Neural cell (in vitro differentiated cells): ENCODE measurements at regions not wholly inside any gene's neighbourhood (a gene's known extent, or its start where the extent isn't known, plus 50 kb on each side); places are given as distances from the start of the nearest gene placed in this dataset.

ENCODE experiments used
- H2AFZ ChIP-seq: fragments of 200-600, 300-800 bp; sonication (generic), shearing (Covaris generic); 2 replicates; pipeline ENCODE4 v1.6.0; 2014; ENCODE audit warnings: low read depth, mild to moderate bottlenecking, antibody characterized with exemption, low read length, moderate library complexity
- H3F3A ChIP-seq: fragments of 200-600 bp; shearing (Covaris generic); 2 replicates; pipeline ENCODE4 v1.6.1; 2016; ENCODE audit warnings: mild to moderate bottlenecking, moderate library complexity, mixed read lengths, antibody characterized with exemption, low read length; ENCODE audit not compliant: insufficient read depth, poor library complexity, severe bottlenecking
- H3K27ac ChIP-seq: fragments of 200-600, 300-800 bp; sonication (generic), shearing (Covaris generic); 2 replicates; pipeline ENCODE4 v1.5.1; 2014; ENCODE audit warnings: mild to moderate bottlenecking, low read length, moderate library complexity
- H3K27me3 ChIP-seq: fragments of 300-800, 200-600 bp; sonication (generic), shearing (Covaris generic); 2 replicates; pipeline ENCODE4 v1.6.0; 2014; ENCODE audit warnings: mild to moderate bottlenecking, low read depth, low read length, moderate library complexity; ENCODE audit not compliant: insufficient read depth
- H3K36me3 ChIP-seq: fragments of 300-800, 200-600 bp; sonication (generic), shearing (Covaris generic); 2 replicates; pipeline ENCODE4 v1.5.1; 2014; ENCODE audit warnings: mild to moderate bottlenecking, antibody characterized with exemption, low read length, moderate library complexity; ENCODE audit not compliant: insufficient read depth
- H3K4me2 ChIP-seq: fragments of 300-800, 200-600 bp; sonication (generic), shearing (Covaris generic); 2 replicates; pipeline ENCODE4 v1.6.0; 2014; ENCODE audit warnings: mild to moderate bottlenecking, low read length
- H3K4me3 ChIP-seq: fragments of 300-800, 200-600 bp; sonication (generic), shearing (Covaris generic); 2 replicates; pipeline ENCODE4 v1.5.1; 2014; ENCODE audit warnings: mild to moderate bottlenecking, low read length, moderate library complexity
- H3K79me2 ChIP-seq: fragments of 200-600 bp; shearing (Covaris generic); replicated peaks from 2 replicates; pipeline ENCODE4 v1.6.0; 2014; ENCODE audit warnings: mild to moderate bottlenecking, low read length, moderate library complexity; ENCODE audit not compliant: insufficient read depth
- H3K9ac ChIP-seq: fragments of 300-800, 200-600 bp; sonication (generic), shearing (Covaris generic); 2 replicates; pipeline ENCODE4 v1.6.1; 2016; ENCODE audit warnings: mild to moderate bottlenecking, low read length, mixed read lengths
- H3K9me2 ChIP-seq: fragments of 200-600 bp; shearing (Covaris generic); 2 replicates; pipeline ENCODE4 v1.6.1; 2016; ENCODE audit warnings: mild to moderate bottlenecking, low read length, mixed read lengths; ENCODE audit not compliant: insufficient read depth
- H3K9me3 ChIP-seq: fragments of 200-600, 300-800 bp; sonication (generic), shearing (Covaris generic); 2 replicates; pipeline ENCODE4 v1.6.1; 2016; ENCODE audit warnings: mild to moderate bottlenecking, mixed run types, low read length, moderate library complexity, mixed read lengths
- H4K20me1 ChIP-seq: fragments of 200-600 bp; shearing (Covaris generic); 2 replicates; pipeline ENCODE4 v1.6.1; 2016; ENCODE audit warnings: mild to moderate bottlenecking, mixed run types; ENCODE audit not compliant: insufficient read depth
- CTCF ChIP-seq: fragments of 450-650 bp; IDR thresholded peaks from 2 replicates; pipeline ENCODE4 v1.5.1; 2014; ENCODE audit warnings: antibody characterized with exemption, mild to moderate bottlenecking, moderate library complexity; ENCODE audit not compliant: poor library complexity, severe bottlenecking
- EP300 ChIP-seq: fragments of 450-650 bp; conservative IDR thresholded peaks from 2 replicates; pipeline ENCODE4 v1.6.1; 2014; ENCODE audit warnings: antibody characterized with exemption, mild to moderate bottlenecking, moderate library complexity; ENCODE audit not compliant: poor library complexity, severe bottlenecking
- EZH2 ChIP-seq: fragments of 200-600, 300-800 bp; shearing (Covaris generic), sonication (generic); IDR thresholded peaks from 2 replicates; pipeline ENCODE4 v1.6.1; 2014; ENCODE audit warnings: antibody characterized with exemption, low read length, borderline replicate concordance, mild to moderate bottlenecking; ENCODE audit not compliant: insufficient read depth, poor library complexity, severe bottlenecking
- MXI1 ChIP-seq: fragments of 450-650 bp; conservative IDR thresholded peaks from 2 replicates; pipeline ENCODE4 v1.6.1; 2014; ENCODE audit warnings: antibody characterized with exemption, mild to moderate bottlenecking; ENCODE audit not compliant: poor library complexity, severe bottlenecking
- POLR2AphosphoS5 ChIP-seq: IDR thresholded peaks from 2 replicates; pipeline ENCODE4 v1.6.1; 2012
- REST ChIP-seq: IDR thresholded peaks from 2 replicates; pipeline ENCODE4 v1.6.1; 2012; ENCODE audit warnings: borderline replicate concordance
- SMC3 ChIP-seq: fragments of 450-650 bp; conservative IDR thresholded peaks from 2 replicates; pipeline ENCODE4 v1.6.1; 2014; ENCODE audit warnings: antibody characterized with exemption, mild to moderate bottlenecking, moderate library complexity; ENCODE audit not compliant: poor library complexity
- TAF1 ChIP-seq: IDR thresholded peaks from 2 replicates; pipeline ENCODE4 v1.6.1; 2012; ENCODE audit warnings: low read depth

GRCh38 chr1:37284053-37284452 lies 190.3 kb upstream of the ZC3H12A start:
- H2AFZ ChIP-seq: no peak overlapping the region

GRCh38 chr1:37286881-37287280 lies 187.5 kb upstream of the ZC3H12A start:
- H3K4me3 ChIP-seq: no peak overlapping the region
- H3K9ac ChIP-seq: no peak overlapping the region
- no peak overlapping the region for H2AFZ ChIP-seq

More at GRCh38 chr1:37284053-37284452, 190.3 kb upstream of the ZC3H12A start:
- TF ChIP-seq TAF1 (no peak), POLR2AphosphoS5 (no peak), CTCF (no peak), SMC3 (no peak), EZH2 (no peak), MXI1 (no peak), REST (no peak)
- H4K20me1 ChIP-seq: no peaks in the 10 kb centered on the region
- H3K9me3 ChIP-seq: no peaks in the 10 kb centered on the region
- H3K36me3 ChIP-seq: no peaks in the 10 kb centered on the region
- H3K4me2 ChIP-seq: no peak overlapping the region
- H3K27ac ChIP-seq: no peak overlapping the region
- no peaks in the 10 kb centered on the region for H3K79me2 ChIP-seq
- H3K9ac ChIP-seq: no peak overlapping the region
- H3F3A ChIP-seq: no peaks in the 10 kb centered on the region
- H3K4me3 ChIP-seq: no peak overlapping the region
- no peaks in the 10 kb centered on the region for H3K9me2 ChIP-seq
- H3K27me3 ChIP-seq: peaks cover 4% of the 10 kb centered on the region

GRCh38 chr1:37288900-37289299 lies 185.5 kb upstream of the ZC3H12A start:
- Histone ChIP-seq H3K27me3 (peaks cover 4% of the 10 kb centered on the region), H3K9me3 (no peaks in the 10 kb centered on the region), H2AFZ (no peak overlapping the region), H3K9me2 (no peaks in the 10 kb centered on the region), H3F3A (no peaks in the 10 kb centered on the region), H4K20me1 (no peaks in the 10 kb centered on the region), H3K4me2 (no peak overlapping the region), H3K79me2 (no peaks in the 10 kb centered on the region), H3K9ac (no peak overlapping the region), H3K4me3 (no peak overlapping the region), H3K36me3 (no peaks in the 10 kb centered on the region), H3K27ac (no peak overlapping the region)
- TF ChIP-seq TAF1 (no peak), REST (no peak)

More at GRCh38 chr1:37286881-37287280, 187.5 kb upstream of the ZC3H12A start:
- no peaks in the 10 kb centered on the region for H4K20me1 ChIP-seq
- TF ChIP-seq EP300: no peak
- peaks cover 4% of the 10 kb centered on the region for H3K27me3 ChIP-seq
- H3F3A ChIP-seq: no peaks in the 10 kb centered on the region
- no peak overlapping the region for H3K27ac ChIP-seq
- H3K79me2 ChIP-seq: no peaks in the 10 kb centered on the region
- no peak overlapping the region for H3K4me2 ChIP-seq
- no peaks in the 10 kb centered on the region for H3K36me3 ChIP-seq
- H3K9me2 ChIP-seq: no peaks in the 10 kb centered on the region
- H3K9me3 ChIP-seq: no peaks in the 10 kb centered on the region
